GM21619 (cell line): ENCODE measurements at regions not wholly inside any gene's neighbourhood (a gene's known extent, or its start where the extent isn't known, plus 50 kb on each side); places are given as distances from the start of the nearest gene placed in this dataset.

Experiments used
- ATAC-seq: cut with Tn5 transposase; IDR thresholded peaks from one replicate; pipeline ENCODE4 v1.9.1; 2021; ENCODE audit not compliant: unreplicated experiment

- ATAC-seq = no peak
These were observed 254.1 kb downstream of the DHX35 start for GRCh38 chr20:39216195-39216594.

- no peak for ATAC-seq
These were observed 252.7 kb downstream of the DHX35 start for GRCh38 chr20:39214828-39215227.

GRCh38 chr20:39213476-39214145 is 251.5 kb downstream of the DHX35 start:
- ATAC-seq = no peak

GRCh38 chr20:39211060-39211748 is 249.1 kb downstream of the DHX35 start:
- no peak for ATAC-seq

- ATAC-seq = no peak
These were observed 248.3 kb downstream of the DHX35 start for GRCh38 chr20:39210341-39211036.

GRCh38 chr20:39206899-39207564 is 244.9 kb downstream of the DHX35 start:
- ATAC-seq = no peak

- ATAC-seq = no peak
These were observed 233.5 kb downstream of the DHX35 start for GRCh38 chr20:39195582-39196021.

GRCh38 chr20:39190666-39191570 is 228.8 kb downstream of the DHX35 start:
- ATAC-seq = no peak

GRCh38 chr20:39188266-39188765 is 226.2 kb downstream of the DHX35 start:
- no peak for ATAC-seq

- no peak for ATAC-seq
These were observed 219.3 kb downstream of the DHX35 start for GRCh38 chr20:39181490-39181889.

- no peak for ATAC-seq
These were observed 214.3 kb downstream of the DHX35 start for GRCh38 chr20:39176457-39176856.

GRCh38 chr20:39170896-39171463 is 208.8 kb downstream of the DHX35 start:
- ATAC-seq = no peak

- ATAC-seq = no peak
These were observed 203.0 kb downstream of the DHX35 start for GRCh38 chr20:39165099-39165498.

GRCh38 chr20:39164642-39165041 is 202.5 kb downstream of the DHX35 start:
- ATAC-seq = no peak

- no peak for ATAC-seq
These were observed 201.8 kb downstream of the DHX35 start for GRCh38 chr20:39163993-39164392.

GRCh38 chr20:39161900-39162299 is 199.8 kb downstream of the DHX35 start:
- no peak for ATAC-seq

GRCh38 chr20:39155971-39156370 is 193.8 kb downstream of the DHX35 start:
- no peak for ATAC-seq

GRCh38 chr20:39152742-39153141 is 190.6 kb downstream of the DHX35 start:
- ATAC-seq = no peak

GRCh38 chr20:39152126-39152525 is 190.0 kb downstream of the DHX35 start:
- ATAC-seq = no peak

- no peak for ATAC-seq
These were observed 188.4 kb downstream of the DHX35 start for GRCh38 chr20:39150501-39150900.
